H1 (cell line): ENCODE measurements at regions not wholly inside any gene's neighbourhood (a gene's known extent, or its start where the extent isn't known, plus 50 kb on each side); places are given as distances from the start of the nearest gene placed in this dataset.

Experiments used
- BRCA1 ChIP-seq: IDR thresholded peaks from 2 replicates; pipeline ENCODE4 v1.6.1; 2012; ENCODE audit warnings: low read depth, low read length, improper control_type of control experiment
- CBX5 ChIP-seq: fragments of 300-800, 300-1000 bp; sonication (generic); IDR thresholded peaks from 2 replicates; pipeline ENCODE4 v1.7.1; 2016; ENCODE audit warnings: antibody characterized with exemption, low read length, low read depth
- CHD1 ChIP-seq: IDR thresholded peaks from 2 replicates; pipeline ENCODE4 v1.6.1; 2012; ENCODE audit warnings: low read depth, low read length, improper control_type of control experiment
- CHD7 ChIP-seq: fragments of 300-600 bp; sonication (generic); IDR thresholded peaks from 2 replicates; pipeline ENCODE4 v1.7.1; 2012; ENCODE audit warnings: low read length, moderate library complexity, mild to moderate bottlenecking, inconsistent platforms; ENCODE audit not compliant: insufficient replicate concordance
- POLR2A ChIP-seq, 2 experiments: IDR thresholded peaks; 1 replicate in 1 of 2; 2 replicates in 1 of 2; pipeline ENCODE4 v1.6.1; 2011; ENCODE audit warnings: low read depth in 2 of 2, low read length in 2 of 2, mild to moderate bottlenecking in 2 of 2; ENCODE audit errors: control extremely low read depth in 1 of 2
- RBBP5 ChIP-seq: IDR thresholded peaks from 2 replicates; pipeline ENCODE4 v1.7.1; 2012; ENCODE audit warnings: low read depth, mild to moderate bottlenecking, inconsistent platforms, low read length, moderate library complexity, borderline replicate concordance
- RXRA ChIP-seq: IDR thresholded peaks from 2 replicates; pipeline ENCODE4 v1.6.1; 2011; ENCODE audit warnings: low read depth, mild to moderate bottlenecking, low read length, moderate library complexity; ENCODE audit not compliant: insufficient read depth
- USF2 ChIP-seq: IDR thresholded peaks from 2 replicates; pipeline ENCODE4 v1.6.1; 2011; ENCODE audit warnings: low read length, improper control_type of control experiment
- ZNF274 ChIP-seq: IDR thresholded peaks from 2 replicates; pipeline ENCODE4 v1.7.0; 2012; ENCODE audit warnings: low read length, borderline replicate concordance; ENCODE audit errors: extremely low read depth

GRCh38 chr7:54955696-54956420 is 63.0 kb upstream of the EGFR start (continued):
- no peak for TF ChIP-seq CHD7
- TF ChIP-seq ZNF274, result no peak
- no peak for TF ChIP-seq POLR2A (IDR thresholded peaks at IDR 0.05; ENCODE audit: control extremely low read depth in 1 of 2, low read depth in 2 of 2, low read length in 2 of 2)
- no peak for TF ChIP-seq USF2
- no peak for TF ChIP-seq RBBP5
- no peak for TF ChIP-seq CHD1
- TF ChIP-seq BRCA1, result no peak
- TF ChIP-seq RXRA, result no peak
- TF ChIP-seq CBX5, result no peak
